ENCODE measurements at regions not wholly inside any gene's neighbourhood (a gene's known extent, or its start where the extent isn't known, plus 50 kb on each side); places are given as distances from the start of the nearest gene placed in this dataset.

DNA sequence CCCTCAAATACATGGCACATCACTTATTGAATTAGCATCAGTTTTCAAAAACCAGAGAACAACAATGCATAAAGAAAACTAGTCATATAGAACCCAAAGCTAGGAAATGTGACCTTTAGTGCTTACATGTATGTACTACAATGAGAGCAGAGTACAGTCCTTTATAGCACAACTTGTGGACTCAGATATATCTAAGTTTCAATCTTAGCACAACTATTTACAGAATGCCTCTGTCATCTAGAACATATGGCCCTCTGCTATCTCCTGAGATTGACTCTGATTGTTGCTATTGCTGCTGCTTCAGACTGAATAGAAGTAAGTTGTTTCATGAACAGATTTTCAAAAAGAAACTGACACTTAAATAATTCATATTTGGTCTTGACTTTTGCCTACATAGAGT lies 1536.2 kb downstream of the EFNA5 start:
- Histone ChIP-seq H3K27ac (ENCODE audit: low read depth, low read length, poor library complexity, severe bottlenecking) (no peak overlapping the region), H3K4me3 (ENCODE audit: low read depth, low read length, poor library complexity, severe bottlenecking) (no peak overlapping the region), H4K20me1 (ENCODE audit: insufficient read depth, low read length) (no peaks in the 10 kb centered on the region), H3K9ac (ENCODE audit: low read length) (no peak overlapping the region), H3K79me2 (ENCODE audit: insufficient read depth, low read length) (no peaks in the 10 kb centered on the region), H3K9me2 (ENCODE audit: low read depth, low read length) (no peaks in the 10 kb centered on the region), H3K4me1 (ENCODE audit: insufficient read depth, low read length, severe bottlenecking) (no peaks in the 10 kb centered on the region), H3K27me3 (ENCODE audit: insufficient read depth, low read length) (no peaks in the 10 kb centered on the region), H2AFZ (ENCODE audit: low read length) (no peak overlapping the region), H3K4me2 (ENCODE audit: low read length) (no peak overlapping the region), H3F3A (ENCODE audit: insufficient read depth, low read length) (no peaks in the 10 kb centered on the region), H3K36me3 (ENCODE audit: insufficient read depth, low read length) (no peaks in the 10 kb centered on the region), H3K9me3 (ENCODE audit: low read length) (no peaks in the 10 kb centered on the region)
- TF ChIP-seq EZH2 (IDR thresholded peaks at IDR 0.05; ENCODE audit: borderline replicate concordance, low read length): no peak
- TF ChIP-seq, protein P1, sequence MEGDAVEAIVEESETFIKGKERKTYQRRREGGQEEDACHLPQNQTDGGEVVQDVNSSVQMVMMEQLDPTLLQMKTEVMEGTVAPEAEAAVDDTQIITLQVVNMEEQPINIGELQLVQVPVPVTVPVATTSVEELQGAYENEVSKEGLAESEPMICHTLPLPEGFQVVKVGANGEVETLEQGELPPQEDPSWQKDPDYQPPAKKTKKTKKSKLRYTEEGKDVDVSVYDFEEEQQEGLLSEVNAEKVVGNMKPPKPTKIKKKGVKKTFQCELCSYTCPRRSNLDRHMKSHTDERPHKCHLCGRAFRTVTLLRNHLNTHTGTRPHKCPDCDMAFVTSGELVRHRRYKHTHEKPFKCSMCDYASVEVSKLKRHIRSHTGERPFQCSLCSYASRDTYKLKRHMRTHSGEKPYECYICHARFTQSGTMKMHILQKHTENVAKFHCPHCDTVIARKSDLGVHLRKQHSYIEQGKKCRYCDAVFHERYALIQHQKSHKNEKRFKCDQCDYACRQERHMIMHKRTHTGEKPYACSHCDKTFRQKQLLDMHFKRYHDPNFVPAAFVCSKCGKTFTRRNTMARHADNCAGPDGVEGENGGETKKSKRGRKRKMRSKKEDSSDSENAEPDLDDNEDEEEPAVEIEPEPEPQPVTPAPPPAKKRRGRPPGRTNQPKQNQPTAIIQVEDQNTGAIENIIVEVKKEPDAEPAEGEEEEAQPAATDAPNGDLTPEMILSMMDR (IDR thresholded peaks at IDR 0.05; ENCODE audit: low read length): no peak

DNA sequence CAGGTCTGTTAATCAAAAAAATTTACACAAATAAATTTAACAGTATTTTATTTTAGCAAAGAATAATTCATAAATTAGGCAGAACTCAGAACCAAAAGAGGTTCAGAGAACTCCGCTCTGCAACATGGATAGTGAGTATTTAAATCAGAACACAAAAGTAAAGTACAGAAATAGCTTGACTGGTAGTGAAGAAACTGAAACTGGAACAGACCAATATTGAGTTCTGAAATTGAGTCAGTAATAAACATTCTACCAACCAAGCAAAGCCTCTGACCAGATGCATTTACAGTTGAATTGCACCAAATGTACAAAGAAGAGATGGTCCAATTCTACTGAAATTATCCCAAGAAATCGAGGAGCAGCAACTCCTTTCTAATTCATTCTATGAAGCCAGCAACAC lies 1542.8 kb downstream of the EFNA5 start:
- no peak overlapping the region for H3K27ac ChIP-seq (ENCODE audit: low read depth, low read length, poor library complexity, severe bottlenecking)
- TF ChIP-seq, protein P1 (IDR thresholded peaks at IDR 0.05; ENCODE audit: low read length): no peak
- no peak for TF ChIP-seq EZH2 (IDR thresholded peaks at IDR 0.05; ENCODE audit: borderline replicate concordance, low read length)
- no peaks in the 10 kb centered on the region for H3K36me3 ChIP-seq (ENCODE audit: insufficient read depth, low read length)
- H3K4me3 ChIP-seq (ENCODE audit: low read depth, low read length, poor library complexity, severe bottlenecking): no peak overlapping the region
- H4K20me1 ChIP-seq (ENCODE audit: insufficient read depth, low read length): no peaks in the 10 kb centered on the region
- H3K9me3 ChIP-seq (ENCODE audit: low read length): no peaks in the 10 kb centered on the region
- no peak overlapping the region for H3K9ac ChIP-seq (ENCODE audit: low read length)
- no peaks in the 10 kb centered on the region for H3F3A ChIP-seq (ENCODE audit: insufficient read depth, low read length)
- H3K27me3 ChIP-seq (ENCODE audit: insufficient read depth, low read length): no peaks in the 10 kb centered on the region
- no peak overlapping the region for H2AFZ ChIP-seq (ENCODE audit: low read length)
- no peaks in the 10 kb centered on the region for H3K4me1 ChIP-seq (ENCODE audit: insufficient read depth, low read length, severe bottlenecking)
- no peak overlapping the region for H3K4me2 ChIP-seq (ENCODE audit: low read length)
- no peaks in the 10 kb centered on the region for H3K9me2 ChIP-seq (ENCODE audit: low read depth, low read length)
- no peaks in the 10 kb centered on the region for H3K79me2 ChIP-seq (ENCODE audit: insufficient read depth, low read length)

DNA sequence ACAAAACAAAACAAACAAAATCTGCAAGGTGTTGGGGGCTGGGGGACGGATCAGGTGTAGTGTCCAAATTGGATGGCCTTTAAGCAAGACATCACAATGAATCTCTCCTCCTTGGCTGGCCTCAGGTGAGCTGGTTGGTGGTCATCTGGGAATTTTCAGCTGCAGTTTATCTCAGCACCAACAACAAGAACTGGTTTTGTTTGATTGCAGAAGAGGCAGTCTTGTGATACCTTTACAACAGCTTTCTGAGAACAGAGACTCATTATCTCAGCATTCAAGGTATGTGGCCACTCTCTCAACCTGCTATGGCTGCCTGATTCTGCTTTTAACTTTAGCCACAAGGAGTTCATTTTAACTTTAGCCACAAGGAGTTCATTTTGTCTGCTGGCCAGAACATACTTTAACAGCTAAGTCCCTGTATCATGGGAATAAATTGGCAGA lies 1543.4 kb downstream of the EFNA5 start:
- Histone ChIP-seq H3K27me3 (ENCODE audit: insufficient read depth, low read length) (no peaks in the 10 kb centered on the region), H3K9ac (ENCODE audit: low read length) (no peak overlapping the region), H3K79me2 (ENCODE audit: insufficient read depth, low read length) (no peaks in the 10 kb centered on the region), H3K27ac (ENCODE audit: low read depth, low read length, poor library complexity, severe bottlenecking) (no peak overlapping the region), H3K9me2 (ENCODE audit: low read depth, low read length) (no peaks in the 10 kb centered on the region), H3K4me3 (ENCODE audit: low read depth, low read length, poor library complexity, severe bottlenecking) (no peak overlapping the region), H4K20me1 (ENCODE audit: insufficient read depth, low read length) (no peaks in the 10 kb centered on the region), H3F3A (ENCODE audit: insufficient read depth, low read length) (no peaks in the 10 kb centered on the region), H3K4me1 (ENCODE audit: insufficient read depth, low read length, severe bottlenecking) (no peaks in the 10 kb centered on the region), H3K9me3 (ENCODE audit: low read length) (no peaks in the 10 kb centered on the region), H2AFZ (ENCODE audit: low read length) (no peak overlapping the region), H3K36me3 (ENCODE audit: insufficient read depth, low read length) (no peaks in the 10 kb centered on the region), H3K4me2 (ENCODE audit: low read length) (no peak overlapping the region)
- TF ChIP-seq, protein P1 (IDR thresholded peaks at IDR 0.05; ENCODE audit: low read length): no peak
- TF ChIP-seq EZH2 (IDR thresholded peaks at IDR 0.05; ENCODE audit: borderline replicate concordance, low read length): no peak
